Loucy (cell line): ENCODE measurements at regions not wholly inside any gene's neighbourhood (a gene's known extent, or its start where the extent isn't known, plus 50 kb on each side); places are given as distances from the start of the nearest gene placed in this dataset.

ENCODE experiments used
- H2AFZ ChIP-seq: fragments of 200-600 bp; sonication (generic); 2 replicates; pipeline ENCODE4 v1.6.0; 2016; ENCODE audit warnings: antibody characterized with exemption, mild to moderate bottlenecking, low read length, moderate library complexity
- H3F3A ChIP-seq: fragments of 200-600 bp; 2 replicates; pipeline ENCODE4 v1.6.0; 2016; ENCODE audit warnings: antibody characterized with exemption, low read depth, mild to moderate bottlenecking
- H3K27me3 ChIP-seq: fragments of 200-600 bp; sonication (generic); 2 replicates; pipeline ENCODE4 v1.6.1; 2014; ENCODE audit warnings: low read length, mild to moderate bottlenecking; ENCODE audit not compliant: insufficient read depth, poor library complexity, severe bottlenecking
- H3K36me3 ChIP-seq: fragments of 200-600 bp; sonication (generic); 2 replicates; pipeline ENCODE4 v1.6.1; 2016; ENCODE audit warnings: low read length; ENCODE audit not compliant: insufficient read depth
- H3K4me1 ChIP-seq: fragments of 200-600 bp; sonication (generic); 2 replicates; pipeline ENCODE4 v1.5.1; 2014; ENCODE audit warnings: low read length, mild to moderate bottlenecking; ENCODE audit not compliant: insufficient read depth, poor library complexity, severe bottlenecking
- H3K4me2 ChIP-seq: fragments of 200-600 bp; sonication (generic); 2 replicates; pipeline ENCODE4 v1.6.0; 2014; ENCODE audit warnings: antibody characterized with exemption, low read length, low read depth, mild to moderate bottlenecking; ENCODE audit not compliant: poor library complexity, severe bottlenecking
- H3K4me3 ChIP-seq: fragments of 200-600 bp; sonication (generic); 2 replicates; pipeline ENCODE4 v1.5.1; 2014; ENCODE audit warnings: low read length, mild to moderate bottlenecking, mixed read lengths; ENCODE audit not compliant: poor library complexity, severe bottlenecking
- H3K79me2 ChIP-seq: fragments of 200-600 bp; sonication (generic); 2 replicates; pipeline ENCODE4 v1.6.1; 2014; ENCODE audit warnings: low read length; ENCODE audit not compliant: insufficient read depth
- H3K9ac ChIP-seq: fragments of 200-600 bp; sonication (generic); 2 replicates; pipeline ENCODE4 v1.6.0; 2014; ENCODE audit warnings: mild to moderate bottlenecking, low read depth, low read length, moderate library complexity; ENCODE audit not compliant: poor library complexity, severe bottlenecking
- H3K9me2 ChIP-seq: fragments of 200-600 bp; sonication (generic); replicated peaks from 2 replicates; pipeline ENCODE4 v1.6.1; 2016; ENCODE audit warnings: low read depth, low read length, mixed read lengths
- H3K9me3 ChIP-seq: fragments of 200-600 bp; sonication (generic); 2 replicates; pipeline ENCODE4 v1.6.1; 2014; ENCODE audit warnings: mild to moderate bottlenecking, antibody characterized with exemption, low read length, low read depth; ENCODE audit not compliant: insufficient read depth
- H4K20me1 ChIP-seq: fragments of 200-600 bp; sonication (generic); 2 replicates; pipeline ENCODE4 v1.6.0; 2014; ENCODE audit warnings: antibody characterized with exemption, low read length, mild to moderate bottlenecking; ENCODE audit not compliant: insufficient read depth, poor library complexity, severe bottlenecking
- EZH2phosphoT487 ChIP-seq: fragments of 200-600 bp; IDR thresholded peaks from 2 replicates; pipeline ENCODE4 v1.6.1; 2018; ENCODE audit warnings: antibody characterized with exemption, mild to moderate bottlenecking, moderate library complexity, borderline replicate concordance
- TF ChIP-seq, protein P1 (sequence below): fragments of 200-600 bp; sonication (generic); conservative IDR thresholded peaks from 2 replicates; pipeline ENCODE4 v1.5.1; 2014; ENCODE audit warnings: mild to moderate bottlenecking, antibody characterized with exemption, low read length

DNA sequence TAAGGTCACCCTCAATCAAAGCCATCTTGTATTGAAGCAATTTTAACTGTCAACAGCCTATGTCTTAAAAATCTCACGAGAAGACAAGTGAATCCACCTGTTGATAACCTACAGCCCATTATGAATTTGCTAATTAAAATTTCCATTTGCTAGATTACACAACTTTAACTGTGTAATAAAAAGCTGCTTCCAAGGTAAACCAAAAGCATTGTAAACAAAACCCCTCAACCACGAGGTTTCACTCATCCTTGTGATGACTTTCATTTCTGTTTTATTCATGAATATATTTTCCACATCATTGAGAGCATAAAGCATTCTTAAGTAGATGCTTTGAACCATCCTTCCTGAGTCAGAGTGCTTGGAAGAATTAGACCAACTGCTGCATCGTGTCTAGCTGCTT, 217.5 kb upstream of the GYPA start:
- Histone ChIP-seq H3K4me2 (no peak overlapping the region), H3K9me3 (no peaks in the 10 kb centered on the region), H2AFZ (no peak overlapping the region), H3K9ac (no peak overlapping the region), H3K9me2 (no peaks in the 10 kb centered on the region), H3K27me3 (no peaks in the 10 kb centered on the region), H4K20me1 (no peaks in the 10 kb centered on the region), H3K4me3 (no peak overlapping the region), H3K4me1 (peaks cover 22% of the 10 kb centered on the region), H3K36me3 (no peaks in the 10 kb centered on the region), H3F3A (no peaks in the 10 kb centered on the region), H3K79me2 (no peaks in the 10 kb centered on the region)
- TF ChIP-seq, protein P1, sequence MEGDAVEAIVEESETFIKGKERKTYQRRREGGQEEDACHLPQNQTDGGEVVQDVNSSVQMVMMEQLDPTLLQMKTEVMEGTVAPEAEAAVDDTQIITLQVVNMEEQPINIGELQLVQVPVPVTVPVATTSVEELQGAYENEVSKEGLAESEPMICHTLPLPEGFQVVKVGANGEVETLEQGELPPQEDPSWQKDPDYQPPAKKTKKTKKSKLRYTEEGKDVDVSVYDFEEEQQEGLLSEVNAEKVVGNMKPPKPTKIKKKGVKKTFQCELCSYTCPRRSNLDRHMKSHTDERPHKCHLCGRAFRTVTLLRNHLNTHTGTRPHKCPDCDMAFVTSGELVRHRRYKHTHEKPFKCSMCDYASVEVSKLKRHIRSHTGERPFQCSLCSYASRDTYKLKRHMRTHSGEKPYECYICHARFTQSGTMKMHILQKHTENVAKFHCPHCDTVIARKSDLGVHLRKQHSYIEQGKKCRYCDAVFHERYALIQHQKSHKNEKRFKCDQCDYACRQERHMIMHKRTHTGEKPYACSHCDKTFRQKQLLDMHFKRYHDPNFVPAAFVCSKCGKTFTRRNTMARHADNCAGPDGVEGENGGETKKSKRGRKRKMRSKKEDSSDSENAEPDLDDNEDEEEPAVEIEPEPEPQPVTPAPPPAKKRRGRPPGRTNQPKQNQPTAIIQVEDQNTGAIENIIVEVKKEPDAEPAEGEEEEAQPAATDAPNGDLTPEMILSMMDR = no peak
- no peak for TF ChIP-seq EZH2phosphoT487

DNA sequence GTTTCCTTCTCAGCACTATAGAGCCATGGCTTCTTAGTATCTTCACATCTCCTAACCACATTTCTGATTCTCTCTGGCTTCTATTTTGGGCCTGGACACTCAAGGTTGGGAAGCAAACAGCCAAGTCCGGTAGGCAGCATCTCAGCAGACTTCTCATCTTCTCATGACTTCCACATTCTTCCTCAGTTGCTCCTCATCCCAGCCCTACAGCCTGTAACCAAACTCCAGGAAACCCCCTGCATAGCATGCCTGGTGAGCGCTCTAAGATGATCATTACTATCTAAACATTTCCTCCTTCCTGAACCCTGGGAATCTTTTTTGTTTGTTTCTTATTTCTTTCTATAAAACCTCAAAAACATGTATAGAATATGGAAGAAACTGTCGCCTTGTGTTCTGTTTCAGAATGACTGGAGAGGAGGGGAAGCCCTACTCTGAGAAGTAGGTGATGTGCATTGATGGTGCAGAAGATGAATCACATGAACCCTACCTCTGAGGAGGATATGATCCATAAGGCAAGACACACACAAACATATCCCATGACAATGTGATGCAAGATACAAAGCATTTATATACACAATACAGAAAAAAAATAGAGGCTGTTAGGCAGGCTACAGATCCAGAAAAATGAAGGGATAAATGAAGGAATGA, 219.8 kb upstream of the GYPA start:
- Histone ChIP-seq H3K4me1 (peaks cover 35% of the 10 kb centered on the region), H3K27me3 (no peaks in the 10 kb centered on the region), H3K4me3 (no peak overlapping the region), H3K36me3 (no peaks in the 10 kb centered on the region), H4K20me1 (no peaks in the 10 kb centered on the region), H3K79me2 (no peaks in the 10 kb centered on the region), H3F3A (no peaks in the 10 kb centered on the region), H3K9ac (no peak overlapping the region), H3K4me2 (no peak overlapping the region), H3K9me2 (no peaks in the 10 kb centered on the region), H2AFZ (no peak overlapping the region), H3K9me3 (no peaks in the 10 kb centered on the region)
- TF ChIP-seq, protein P1 = no peak
- TF ChIP-seq EZH2phosphoT487 = no peak

- Histone ChIP-seq H3K27me3 (no peaks in the 10 kb centered on the region), H3K9me2 (no peaks in the 10 kb centered on the region), H3F3A (no peaks in the 10 kb centered on the region), H3K4me1 (peaks cover 19% of the 10 kb centered on the region), H3K79me2 (no peaks in the 10 kb centered on the region), H3K36me3 (no peaks in the 10 kb centered on the region), H3K9me3 (no peaks in the 10 kb centered on the region), H3K4me3 (no peak overlapping the region), H2AFZ (no peak overlapping the region), H3K9ac (no peak overlapping the region), H3K4me2 (no peak overlapping the region), H4K20me1 (no peaks in the 10 kb centered on the region)
- TF ChIP-seq EZH2phosphoT487 = no peak
- TF ChIP-seq, protein P1 = no peak
Measured at GRCh38 chr4:144362366-144362765, 221.8 kb upstream of the GYPA start.
